ENCODE measurements at regions not wholly inside any gene's neighbourhood (a gene's known extent, or its start where the extent isn't known, plus 50 kb on each side); places are given as distances from the start of the nearest gene placed in this dataset.
A peak's percentile ranks its signal among the peaks of the same experiment; 100 is the strongest.
"Not testable (repeated sequence)": the region's sequence is repeated elsewhere in the genome, so short reads cannot be mapped to it uniquely, and the experiment has no call there.

DNA sequence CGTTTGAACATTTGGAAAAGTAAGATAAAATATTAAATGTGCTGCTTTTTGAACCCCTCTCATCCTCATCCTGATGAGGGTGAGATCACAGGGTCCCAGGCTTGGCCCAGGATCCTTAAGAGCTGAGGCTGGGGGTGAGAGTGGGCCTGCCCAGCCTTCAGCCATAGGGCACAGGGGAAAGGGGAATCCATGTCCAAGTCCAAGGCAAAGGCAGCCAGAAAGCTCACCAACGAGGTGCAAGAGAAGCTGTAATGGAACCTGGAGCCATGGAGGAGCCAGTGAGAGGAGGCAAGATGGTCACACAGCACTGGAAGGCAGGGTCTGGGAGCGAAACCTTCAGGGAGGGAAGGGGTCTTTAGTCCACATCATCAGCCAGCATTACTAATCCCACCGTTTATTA lies 191.9 kb downstream of the RRAGC start:
- no peak for DNase-seq (ENCODE audit: low spot score)

DNA sequence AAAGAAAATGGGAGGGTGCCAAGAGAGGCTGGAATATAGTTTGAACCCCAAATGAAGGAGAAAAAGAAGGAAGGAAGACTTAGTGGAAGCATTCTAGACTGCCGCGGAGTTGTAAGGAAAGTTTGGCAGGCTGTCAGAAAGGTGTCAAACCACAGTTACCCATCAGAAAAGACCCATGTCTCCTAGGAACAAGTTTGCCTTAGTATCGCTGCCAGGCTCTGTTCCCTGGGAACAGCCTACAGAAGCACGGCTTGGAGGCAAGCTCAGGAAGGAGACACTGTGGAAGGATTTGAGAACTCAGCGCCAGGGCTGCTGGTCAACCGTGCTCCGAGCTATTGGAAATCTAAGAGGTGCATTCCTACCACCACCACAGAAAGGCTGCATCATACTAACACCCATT lies 197.4 kb downstream of the RRAGC start:
- peak; percentile 20 for DNase-seq (ENCODE audit: low spot score)

DNA sequence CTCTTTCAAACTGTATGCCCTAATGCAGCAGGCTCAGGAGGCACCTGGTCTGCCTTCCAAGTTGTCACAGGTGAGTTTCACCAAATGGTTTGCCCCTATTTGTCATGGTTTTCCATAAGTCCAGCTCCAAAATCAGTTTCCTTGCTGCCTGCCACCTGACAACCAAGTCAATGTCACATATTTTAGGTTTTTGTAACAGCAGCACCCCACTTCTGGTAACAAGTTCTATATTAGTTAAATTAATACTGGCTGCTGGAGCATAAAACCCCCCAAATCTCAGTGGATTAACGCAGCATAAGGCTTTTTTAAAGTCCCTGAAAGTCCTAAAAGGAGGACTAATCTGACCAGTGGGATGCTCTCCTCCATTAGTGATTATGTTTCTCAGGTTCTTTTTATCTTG lies 200.7 kb downstream of the RRAGC start:
- no peak for DNase-seq (ENCODE audit: low spot score)

DNA sequence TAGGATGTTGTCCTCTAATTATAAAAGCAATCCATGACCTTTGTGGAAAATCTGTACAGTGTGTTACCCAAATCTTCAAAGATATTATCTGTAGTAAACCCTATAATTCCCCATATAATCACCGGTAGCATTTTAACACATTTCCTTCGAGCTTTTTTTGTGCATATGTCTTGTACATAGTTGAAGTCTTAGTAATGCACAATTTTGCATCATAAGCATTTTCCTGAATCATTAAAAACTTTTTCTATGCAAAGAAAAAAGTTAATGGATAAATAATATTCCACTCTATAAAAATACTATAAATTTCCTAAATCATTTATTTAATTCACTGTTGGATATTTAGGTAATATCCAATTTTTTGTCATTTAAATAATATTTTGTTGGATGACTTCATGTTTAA lies 201.7 kb downstream of the RRAGC start:
- DNase-seq (ENCODE audit: low spot score) = no peak

DNA sequence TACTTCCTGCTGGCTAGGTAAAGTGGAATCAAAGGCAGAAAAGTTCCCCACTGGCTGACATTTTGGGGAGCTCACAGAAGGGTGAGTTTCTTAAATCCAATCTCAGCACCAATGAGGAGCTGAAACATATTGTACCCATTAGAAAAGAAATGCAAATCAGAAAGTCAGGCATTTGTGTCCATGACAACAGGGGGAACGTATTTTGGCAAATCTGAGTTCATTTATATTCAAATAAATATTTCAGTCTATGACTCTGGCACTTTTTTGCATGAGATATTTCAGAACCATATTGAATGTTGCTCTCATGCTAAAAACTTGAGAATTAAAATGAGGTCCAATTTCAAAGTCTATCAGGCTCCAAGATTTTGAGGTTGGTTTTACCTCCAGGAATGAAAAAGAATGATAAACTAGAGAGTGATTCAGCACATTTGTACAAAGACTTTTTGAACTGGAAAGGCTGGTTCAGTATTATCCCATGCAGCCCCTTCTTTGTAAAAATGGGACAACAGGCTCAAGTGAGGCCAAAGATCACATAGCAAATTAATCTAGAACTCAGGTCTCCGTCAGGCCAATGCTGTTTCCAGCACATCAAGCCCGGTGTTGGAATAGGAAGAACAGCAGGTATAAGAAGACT lies 202.2 kb downstream of the RRAGC start:
- no peak for DNase-seq (ENCODE audit: low spot score)

DNA sequence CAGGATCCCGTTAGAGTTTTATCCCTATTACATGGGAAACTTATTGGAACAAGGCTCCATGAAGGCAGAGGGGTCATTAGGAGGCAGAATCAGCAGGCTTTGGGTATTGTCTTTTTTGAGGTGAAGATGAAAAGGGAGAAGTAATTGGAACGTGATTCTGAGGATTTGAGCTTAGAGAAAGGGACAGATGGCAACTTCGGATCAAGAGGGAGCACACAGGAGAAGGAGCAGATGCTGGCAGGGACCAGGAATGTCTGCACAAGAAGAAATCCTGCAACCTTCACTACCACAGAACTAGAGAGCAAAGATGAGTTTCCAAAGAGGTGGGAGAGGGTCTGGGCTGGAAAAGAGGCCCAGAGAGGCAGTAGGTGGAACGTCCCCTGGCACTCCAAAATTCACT lies 202.8 kb downstream of the RRAGC start:
- no peak for DNase-seq (ENCODE audit: low spot score)

DNA sequence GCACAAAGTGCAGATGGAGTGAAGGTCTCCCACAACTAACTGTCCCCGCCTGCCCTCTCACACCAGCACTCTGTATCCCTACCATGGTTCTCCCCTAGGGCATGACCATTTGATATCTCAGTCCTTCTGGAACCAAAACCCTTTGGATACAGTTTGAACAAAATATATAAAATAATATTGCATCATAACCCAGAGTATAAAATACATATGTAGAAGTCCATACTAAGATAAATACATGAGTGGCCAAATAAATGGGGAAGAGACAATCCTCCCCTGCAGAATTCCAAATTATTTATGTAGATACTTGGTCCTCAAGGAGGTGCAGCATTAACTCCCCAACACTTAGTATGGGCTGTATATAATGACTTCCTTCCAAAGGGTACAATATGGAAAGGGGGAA lies 207.4 kb downstream of the RRAGC start:
- DNase-seq (ENCODE audit: low spot score) = no peak

DNA sequence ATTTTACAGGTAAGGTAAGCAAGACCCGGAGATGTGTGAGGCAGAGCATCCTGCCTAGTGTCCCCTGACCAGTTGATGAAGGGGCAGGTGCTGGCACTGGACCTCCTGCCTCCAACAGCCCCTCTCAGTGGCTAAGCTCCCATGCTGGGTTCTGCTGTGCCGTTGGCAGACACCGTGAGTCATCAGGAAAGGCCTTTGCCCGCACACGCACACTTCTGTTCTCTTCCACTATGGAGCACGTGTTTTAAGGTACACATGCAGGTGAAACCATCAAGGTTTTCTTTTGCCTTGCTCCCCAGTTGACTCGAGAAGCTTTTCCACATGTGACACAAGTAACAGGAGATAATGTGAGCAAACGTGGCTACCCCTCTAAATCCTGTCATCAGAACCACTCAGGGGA lies 207.9 kb downstream of the RRAGC start:
- DNase-seq (ENCODE audit: low spot score) = no peak

DNA sequence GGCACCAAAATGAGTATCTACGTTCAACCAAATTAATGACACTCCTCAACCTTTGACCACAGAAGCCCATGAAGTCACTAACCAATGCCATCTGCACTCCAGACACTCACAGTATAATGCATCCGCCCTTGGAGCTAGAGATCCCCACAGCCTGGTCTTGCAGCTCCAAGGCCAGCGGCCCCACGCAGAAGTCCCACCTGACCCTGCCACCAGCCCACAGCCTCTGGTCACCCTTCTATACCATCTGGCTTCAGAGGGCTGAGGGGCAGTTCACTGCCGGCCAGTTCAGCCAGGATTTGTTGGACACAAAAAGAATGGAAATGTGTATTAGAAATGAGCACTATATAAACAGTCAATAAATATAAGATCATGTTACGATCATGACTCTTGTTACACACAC lies 211.2 kb downstream of the RRAGC start:
- DNase-seq (ENCODE audit: low spot score) = no peak

DNA sequence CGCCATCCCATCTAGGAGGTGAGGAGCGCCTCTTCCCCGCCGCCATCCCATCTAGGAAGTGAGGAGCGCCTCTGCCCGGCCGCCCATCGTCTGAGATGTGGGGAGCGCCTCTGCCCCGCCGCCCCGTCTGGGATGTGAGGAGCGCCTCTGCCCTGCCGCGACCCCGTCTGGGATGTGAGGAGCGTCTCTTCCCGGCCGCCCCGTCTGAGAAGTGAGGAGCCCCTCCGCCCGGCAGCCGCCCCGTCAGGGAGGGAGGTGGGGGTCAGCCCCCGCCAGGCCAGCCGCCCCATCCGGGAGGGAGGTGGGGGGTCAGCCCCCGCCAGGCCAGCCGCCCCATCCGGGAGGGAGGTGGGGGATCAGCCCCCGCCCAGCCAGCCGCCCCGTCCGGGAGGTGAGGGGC lies 212.2 kb downstream of the RRAGC start:
- DNase-seq (ENCODE audit: low spot score) = not testable (repeated sequence)

DNA sequence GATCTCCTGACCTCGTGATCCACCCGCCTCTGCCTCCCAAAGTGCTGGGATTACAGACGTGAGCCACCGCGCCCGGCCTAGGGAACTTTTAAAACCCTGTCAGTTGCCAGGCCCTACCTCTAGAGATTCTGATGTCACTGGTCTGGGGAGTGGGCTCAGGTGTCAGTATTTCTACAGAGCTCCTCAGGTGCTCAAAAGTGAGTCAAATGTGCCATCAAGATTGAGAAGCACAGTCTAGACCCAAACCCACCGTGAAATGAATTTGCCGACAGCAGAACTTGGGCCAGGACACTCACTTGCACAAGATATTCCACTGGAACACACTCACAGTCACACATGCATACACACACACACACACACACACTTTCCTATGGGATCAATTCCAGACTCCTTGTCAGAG lies 215.5 kb downstream of the RRAGC start:
- DNase-seq (ENCODE audit: low spot score) = no peak

DNA sequence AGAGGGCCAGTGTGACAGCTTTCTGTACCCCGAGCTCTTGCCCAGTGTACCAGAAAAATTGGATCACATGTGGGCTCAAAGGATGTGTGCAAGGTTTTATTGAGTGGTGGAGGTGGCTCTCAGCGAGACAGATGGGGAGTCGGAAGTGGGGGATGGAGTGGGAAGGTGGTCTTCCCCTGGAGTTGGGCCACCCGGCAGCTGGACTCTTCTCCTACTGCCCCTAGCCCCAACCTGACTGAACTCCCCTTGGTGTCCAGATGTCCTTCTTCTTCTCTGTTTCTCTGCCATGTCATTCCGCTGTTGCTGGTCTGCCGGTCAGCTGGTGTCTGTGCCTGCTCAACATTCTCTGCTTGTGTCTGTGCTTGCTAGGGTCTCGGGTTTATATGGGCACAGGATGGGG lies 217.9 kb downstream of the RRAGC start:
- DNase-seq (ENCODE audit: low spot score) = no peak

DNA sequence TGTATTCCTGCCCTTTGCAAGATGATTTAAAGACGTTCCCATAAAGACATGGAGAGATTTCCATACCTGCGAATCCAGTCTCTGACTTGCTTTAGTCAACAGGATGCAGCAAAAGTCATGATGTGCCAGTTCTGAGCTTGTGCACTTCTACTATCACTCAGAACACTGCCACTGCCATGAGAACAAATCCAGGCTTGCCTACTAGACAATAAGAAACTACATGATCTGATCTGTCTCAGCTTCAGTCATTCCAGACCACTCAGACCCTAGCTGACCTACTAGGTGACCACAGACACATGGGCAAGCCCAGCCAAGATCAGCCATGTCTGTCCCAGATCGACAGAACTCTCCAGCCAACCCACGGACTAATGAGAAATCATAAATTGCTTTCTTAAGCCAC lies 219.2 kb downstream of the RRAGC start:
- DNase-seq (ENCODE audit: low spot score) = no peak

DNA sequence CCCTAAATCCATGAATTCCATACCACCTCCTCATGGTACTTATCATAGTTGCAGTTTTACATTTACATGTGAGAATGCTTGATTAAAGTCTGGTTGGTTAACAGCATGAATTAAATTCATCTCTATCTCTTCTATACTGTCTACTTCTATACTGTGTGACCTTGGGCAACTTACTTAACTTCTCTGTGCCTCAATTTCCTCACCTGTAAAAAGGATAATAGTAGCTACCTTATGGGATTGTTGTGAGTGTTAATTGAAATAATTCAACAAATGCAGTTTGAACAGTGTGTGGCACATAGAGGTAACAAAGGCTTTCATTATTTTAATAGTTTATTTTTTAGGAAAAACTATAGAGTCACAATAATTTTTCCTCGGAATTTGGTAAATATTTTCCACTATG lies 231.3 kb downstream of the RRAGC start:
- no peak for DNase-seq (ENCODE audit: low spot score)

DNA sequence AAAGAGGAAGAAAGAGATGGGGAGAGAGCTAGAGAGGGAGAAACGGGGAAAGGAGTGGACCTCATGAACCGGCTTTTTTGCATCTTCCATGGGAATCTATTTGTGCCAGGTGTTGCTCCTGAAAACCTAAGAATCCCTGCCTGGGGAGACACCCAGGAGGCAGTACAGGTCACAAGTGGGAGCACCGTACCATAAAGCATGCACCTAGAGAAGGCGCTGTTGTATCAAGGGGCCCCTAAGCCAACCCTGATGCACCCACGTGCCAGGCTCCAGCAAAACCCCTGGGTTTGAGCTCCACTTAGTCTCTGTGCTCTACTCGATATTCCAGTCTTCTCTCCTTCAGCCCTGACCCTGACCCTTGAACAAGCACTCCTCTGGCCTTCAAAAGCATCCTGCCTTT lies 233.6 kb downstream of the RRAGC start:
- DNase-seq (ENCODE audit: low spot score) = no peak

DNA sequence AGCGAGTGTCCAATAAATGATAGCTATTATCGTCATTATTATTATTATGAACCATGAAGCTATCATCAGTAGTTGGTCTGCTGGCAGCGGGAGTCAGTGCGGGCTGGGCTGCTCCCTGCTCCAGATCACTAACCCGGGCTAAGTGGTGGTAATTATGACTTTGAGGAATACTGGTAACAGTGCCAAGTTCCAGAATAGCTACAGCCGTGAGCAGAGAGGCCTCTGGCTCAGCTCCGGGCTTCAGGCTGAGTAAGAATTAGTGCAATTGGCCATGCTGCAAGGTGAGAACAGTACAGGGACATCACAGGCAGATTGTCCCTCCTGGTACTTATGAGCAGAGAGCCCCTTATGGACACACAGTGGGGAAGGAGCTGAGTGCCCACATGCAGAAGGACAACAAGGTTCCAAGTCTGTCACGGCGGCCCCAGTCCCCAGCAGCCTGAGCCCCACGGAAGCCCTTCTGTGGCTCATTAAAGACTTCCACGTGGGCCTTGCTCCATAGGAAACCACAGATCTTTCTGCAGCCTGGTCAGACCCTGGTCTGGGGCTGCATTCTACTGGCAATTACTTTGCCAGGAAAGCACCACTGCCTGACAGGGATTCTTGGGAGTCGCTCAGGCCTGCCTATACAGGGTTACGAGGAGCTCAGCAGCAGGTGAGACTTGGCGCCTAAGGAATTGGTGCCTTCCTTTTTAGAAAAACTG lies 235.1 kb downstream of the RRAGC start:
- no peak for DNase-seq (ENCODE audit: low spot score)

DNA sequence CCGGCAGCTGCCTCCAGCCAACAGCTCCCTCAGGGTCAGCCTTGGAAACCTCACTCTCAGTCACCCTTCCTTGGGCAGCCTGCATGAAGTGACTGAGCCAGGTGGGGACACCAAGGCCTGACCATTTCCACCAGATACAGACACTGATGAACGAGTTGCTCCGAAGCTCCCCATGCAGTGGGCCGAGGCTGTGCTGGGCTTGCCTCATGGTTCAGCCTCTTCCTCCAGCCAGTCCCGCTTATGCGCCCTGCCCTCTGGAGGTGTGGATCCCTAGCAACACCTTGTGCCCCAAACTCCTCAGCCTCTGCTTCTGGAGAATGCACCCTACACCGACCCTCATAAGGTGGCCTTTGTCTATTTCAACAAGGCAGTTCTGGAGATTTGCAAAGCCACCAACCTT lies 236.0 kb downstream of the RRAGC start:
- DNase-seq (ENCODE audit: low spot score) = no peak

DNA sequence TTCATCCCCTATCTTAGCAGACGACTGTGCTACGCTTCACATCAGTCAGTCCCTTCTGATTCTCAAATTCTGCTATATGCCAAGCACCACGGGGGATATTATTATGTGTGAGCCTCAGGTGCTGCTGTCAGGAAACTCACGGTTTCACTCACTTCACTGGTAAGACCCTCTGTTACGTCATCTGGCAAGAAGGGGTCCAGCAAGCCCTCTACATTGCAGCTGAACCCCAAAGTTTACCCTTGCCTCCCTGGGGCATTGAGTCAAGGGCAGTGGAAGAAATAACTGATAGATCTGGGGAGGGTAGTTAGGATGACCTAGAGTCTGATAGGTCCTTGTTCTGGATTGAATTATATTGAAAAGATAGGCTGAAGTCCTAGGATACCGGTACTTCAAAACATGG lies 237.4 kb downstream of the RRAGC start:
- no peak for DNase-seq (ENCODE audit: low spot score)

DNA sequence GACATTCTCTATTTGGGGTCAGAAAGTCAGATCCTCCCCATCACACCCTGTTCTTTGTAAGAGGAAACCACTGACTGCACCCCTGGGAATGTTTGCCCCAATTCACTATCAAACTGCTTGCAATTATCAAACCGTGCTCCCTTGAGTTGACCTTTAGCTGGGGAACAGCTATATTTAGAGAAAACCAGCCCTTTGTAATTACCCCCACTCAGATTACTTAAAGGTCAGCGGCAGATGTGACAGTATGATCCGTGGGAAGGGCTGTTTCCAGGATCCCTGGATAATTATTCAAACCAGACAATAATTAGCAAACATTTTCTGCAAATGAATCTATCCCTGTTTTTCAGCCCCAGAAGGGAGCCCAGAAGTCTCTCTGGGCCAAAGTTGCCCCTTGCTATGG lies 242.7 kb downstream of the RRAGC start:
- no peak for DNase-seq (ENCODE audit: low spot score)

DNA sequence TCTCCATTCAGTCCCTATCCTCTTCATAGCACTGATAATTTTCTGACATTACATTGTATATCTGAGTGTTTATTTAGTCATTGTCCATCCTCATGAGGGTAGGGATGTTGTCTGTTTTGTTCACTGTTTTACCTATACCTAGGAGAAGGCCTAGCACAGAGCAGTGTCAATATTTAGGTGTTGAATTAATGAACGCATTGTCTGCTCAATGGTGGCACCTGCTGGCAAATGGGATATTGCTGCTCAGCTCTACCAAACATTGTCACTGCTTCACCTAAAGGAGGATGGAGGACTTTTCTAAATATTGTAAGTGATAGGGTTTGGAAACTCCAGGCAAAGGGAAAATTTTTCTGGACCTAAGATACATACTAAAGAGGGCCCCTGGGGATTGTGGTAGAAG lies 243.9 kb downstream of the RRAGC start:
- DNase-seq (ENCODE audit: low spot score) = no peak

DNA sequence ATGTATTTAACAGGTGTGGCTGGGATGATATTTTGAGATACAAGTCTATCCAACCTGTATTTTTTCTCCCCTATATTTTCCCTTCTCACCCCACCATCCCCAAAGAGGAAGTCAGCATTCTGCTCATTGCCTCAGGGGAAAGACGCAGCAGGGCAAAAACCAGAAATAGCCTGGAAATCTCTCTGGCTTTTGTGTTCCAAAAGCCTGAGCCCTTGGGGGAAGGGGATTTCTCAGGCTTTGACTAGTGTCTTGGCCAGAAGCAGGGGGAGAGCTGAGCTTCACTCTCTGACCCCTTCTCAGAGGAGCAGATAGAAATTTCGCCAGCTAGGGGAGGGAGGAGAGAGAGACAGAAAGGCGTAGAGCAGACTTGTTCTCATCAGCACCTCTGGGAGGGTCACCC lies 244.7 kb downstream of the RRAGC start:
- DNase-seq (ENCODE audit: low spot score) = no peak

DNA sequence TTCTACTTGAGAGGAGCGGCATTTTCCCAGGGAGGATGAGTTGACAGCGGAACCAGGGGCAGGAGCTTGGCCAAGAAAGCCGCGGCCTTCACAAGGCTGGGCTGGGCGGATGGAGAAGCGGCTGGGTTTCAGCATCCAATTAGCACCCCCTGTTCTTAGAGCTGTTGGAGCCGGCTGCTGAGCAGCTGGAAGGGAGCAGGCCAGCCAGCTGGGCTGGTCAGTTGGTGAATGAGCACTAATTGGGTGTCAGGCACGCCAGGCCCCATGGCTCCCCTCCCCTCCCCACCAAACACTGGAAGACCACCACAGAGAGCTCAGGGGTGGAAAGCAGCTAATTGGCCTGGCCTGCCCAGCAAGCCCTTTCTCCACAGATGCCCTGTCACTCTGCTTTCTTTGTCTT lies 245.6 kb downstream of the RRAGC start:
- peak; percentile 28 for DNase-seq (ENCODE audit: low spot score)

DNA sequence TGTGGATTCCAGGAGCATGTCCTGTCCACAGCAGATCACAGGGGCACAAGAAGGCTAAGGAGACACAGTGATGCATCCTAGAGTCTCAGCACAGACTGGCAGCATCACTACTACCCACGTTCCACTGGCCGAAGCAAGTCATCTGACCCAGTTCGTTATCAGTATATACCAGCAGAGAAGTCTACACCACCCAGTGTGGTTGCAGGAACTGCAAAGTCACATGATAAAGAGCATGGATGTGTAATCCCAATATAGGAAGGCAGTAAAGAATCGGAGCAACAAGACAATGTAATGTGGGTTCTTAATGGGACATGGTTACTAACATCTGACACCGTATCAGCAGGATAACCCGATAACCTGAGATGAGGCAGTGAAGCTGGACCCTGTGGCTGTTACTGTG lies 246.6 kb downstream of the RRAGC start:
- DNase-seq (ENCODE audit: low spot score) = no peak

DNA sequence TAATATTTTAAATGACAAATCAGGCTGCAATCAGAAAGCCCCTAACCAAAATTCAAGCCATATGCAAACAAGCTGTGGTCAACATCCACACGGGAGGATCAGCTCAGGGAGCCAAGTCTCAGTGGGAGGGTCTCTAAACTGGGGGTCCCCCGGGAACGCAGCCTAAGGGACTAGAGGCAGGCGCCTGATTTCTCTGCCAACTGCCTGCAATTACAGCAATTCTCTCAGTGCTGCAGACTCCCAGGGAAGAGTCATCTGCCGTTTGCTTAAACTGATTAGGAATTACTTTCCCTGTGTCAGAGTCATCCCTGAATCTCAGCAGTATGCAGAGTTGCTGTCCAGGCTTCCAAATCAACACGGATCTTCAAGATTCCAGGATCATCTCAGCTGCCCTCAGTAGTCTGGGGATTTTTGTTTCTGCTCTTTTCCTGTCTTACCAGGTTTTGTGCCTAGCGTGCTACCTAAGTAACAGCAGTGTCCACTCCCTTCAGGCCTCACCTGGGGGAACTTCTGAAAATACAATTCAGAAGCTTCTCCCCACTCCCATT lies 247.8 kb downstream of the RRAGC start:
- DNase-seq (ENCODE audit: low spot score) = no peak

All from putamen (tissue), 1 donor.